ENCODE measurements at regions not wholly inside any gene's neighbourhood (a gene's known extent, or its start where the extent isn't known, plus 50 kb on each side); places are given as distances from the start of the nearest gene placed in this dataset.

GRCh38 chr12:86414201-86414600 lies 158.0 kb upstream of the MGAT4C start:
- TF ChIP-seq CTCF (IDR thresholded peaks at IDR 0.05) (no peak), EZH2 (IDR thresholded peaks at IDR 0.05) (no peak)
